Glomerular endothelial cell (primary cell): ENCODE measurements at regions not wholly inside any gene's neighbourhood (a gene's known extent, or its start where the extent isn't known, plus 50 kb on each side); places are given as distances from the start of the nearest gene placed in this dataset.

ENCODE experiments used
- DNase-seq: peaks from one replicate; pipeline ENCODE4 v3.0.0-alpha.2; 2011; ENCODE audit warnings: low read depth, low spot score; ENCODE audit errors: extremely low read depth

DNA sequence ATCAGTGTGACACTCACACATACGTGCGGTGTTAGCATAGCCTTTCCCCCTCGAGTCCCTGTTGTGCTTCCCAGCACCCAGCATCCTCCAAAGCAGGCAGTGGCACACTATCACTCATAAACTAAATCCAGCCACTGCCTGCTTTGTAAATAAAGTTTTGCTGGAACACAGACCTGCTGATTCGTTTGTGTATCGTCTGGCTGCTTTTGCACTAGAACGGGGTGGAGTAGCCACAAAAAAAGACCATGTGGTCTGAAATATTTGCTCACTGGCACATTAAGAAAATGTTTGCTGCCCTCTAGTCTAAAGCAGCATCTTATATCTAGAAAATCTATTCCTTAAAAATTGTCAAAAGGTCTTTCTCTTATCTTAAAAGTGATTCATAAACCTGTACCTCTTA lies 341.2 kb upstream of the ZFHX3 start:
- DNase-seq: no peak

DNA sequence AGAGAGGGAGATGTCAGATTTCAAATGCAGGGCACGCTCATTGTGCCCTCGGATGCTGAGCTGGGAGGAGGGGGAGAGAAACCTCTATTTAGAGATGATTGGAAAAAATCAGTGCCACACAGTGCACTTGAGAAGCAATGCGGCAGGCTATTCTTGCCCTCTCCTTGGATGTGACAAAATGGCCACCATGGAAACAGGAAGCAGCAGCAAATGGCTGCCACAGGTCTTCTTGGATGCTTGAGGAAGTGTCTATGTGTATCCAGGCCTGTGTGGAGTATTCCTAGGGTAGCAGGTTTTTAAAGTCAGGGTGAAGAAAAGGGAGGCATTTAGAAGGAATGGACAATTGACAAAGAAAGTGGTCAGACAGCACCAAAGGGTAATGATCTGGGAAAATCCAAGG lies 340.1 kb upstream of the ZFHX3 start:
- no peak for DNase-seq

DNA sequence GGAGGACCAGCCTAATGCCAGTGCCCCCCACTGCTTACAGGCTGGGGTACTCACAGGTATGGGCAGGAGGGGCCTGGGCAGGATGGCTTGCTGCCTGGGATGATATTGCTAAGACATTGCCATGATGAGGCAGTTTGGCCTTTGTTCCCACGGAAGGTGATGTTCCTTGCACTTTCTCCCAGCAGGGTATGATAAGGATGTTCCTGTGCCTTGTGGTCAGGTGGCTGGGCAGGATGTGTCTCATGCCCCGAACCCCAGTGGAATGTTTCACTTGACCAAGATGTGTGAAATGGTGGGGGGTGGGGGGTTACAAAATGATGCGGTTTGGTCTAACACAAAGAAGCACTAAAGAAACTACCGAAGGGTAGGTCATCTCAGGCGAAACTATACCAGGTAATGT lies 337.8 kb upstream of the ZFHX3 start:
- DNase-seq: no peak

DNA sequence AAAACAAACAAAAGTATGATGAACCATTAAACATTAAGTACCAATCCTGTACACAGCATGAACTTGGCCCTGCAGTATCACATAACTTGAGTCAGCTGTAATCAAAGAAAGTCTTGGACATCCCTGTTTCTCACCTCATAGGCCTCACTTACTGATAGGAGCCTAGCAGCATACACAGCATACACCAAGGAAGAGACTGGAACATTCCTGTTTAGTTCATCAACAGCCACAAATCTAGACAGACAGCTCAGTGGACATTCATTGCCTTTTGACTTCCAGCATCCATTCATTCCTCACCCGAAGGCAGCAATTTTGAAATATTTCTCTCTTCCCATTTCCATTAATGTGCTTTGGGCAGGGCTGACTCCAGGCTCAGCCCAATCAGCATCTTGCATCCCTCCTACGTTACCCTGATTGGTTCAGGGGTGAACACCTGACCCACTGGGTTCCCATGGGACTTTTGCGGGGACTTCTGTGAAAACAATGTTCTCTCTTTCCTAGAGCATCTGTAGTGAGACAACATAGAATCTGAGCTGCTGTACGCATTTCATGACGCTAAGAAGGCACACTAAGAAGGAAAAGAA lies 336.7 kb upstream of the ZFHX3 start:
- no peak for DNase-seq

DNA sequence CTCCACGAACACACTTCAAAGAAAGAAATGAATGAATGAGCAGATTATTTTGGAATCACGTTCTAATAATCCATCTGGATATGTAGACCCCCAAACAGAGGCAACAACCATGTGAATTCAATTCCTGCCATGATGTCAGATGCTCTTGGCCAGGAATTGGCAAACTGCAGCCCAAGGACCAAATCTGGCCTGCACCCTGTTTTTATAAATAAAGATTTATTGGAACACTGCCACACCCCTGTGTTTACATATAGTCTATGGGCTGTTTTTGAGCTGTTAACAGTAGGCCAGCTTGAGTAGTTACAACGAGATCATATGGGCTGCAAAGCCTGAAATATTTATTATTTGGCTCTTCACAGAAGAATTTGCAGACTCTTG lies 336.0 kb upstream of the ZFHX3 start:
- no peak for DNase-seq

DNA sequence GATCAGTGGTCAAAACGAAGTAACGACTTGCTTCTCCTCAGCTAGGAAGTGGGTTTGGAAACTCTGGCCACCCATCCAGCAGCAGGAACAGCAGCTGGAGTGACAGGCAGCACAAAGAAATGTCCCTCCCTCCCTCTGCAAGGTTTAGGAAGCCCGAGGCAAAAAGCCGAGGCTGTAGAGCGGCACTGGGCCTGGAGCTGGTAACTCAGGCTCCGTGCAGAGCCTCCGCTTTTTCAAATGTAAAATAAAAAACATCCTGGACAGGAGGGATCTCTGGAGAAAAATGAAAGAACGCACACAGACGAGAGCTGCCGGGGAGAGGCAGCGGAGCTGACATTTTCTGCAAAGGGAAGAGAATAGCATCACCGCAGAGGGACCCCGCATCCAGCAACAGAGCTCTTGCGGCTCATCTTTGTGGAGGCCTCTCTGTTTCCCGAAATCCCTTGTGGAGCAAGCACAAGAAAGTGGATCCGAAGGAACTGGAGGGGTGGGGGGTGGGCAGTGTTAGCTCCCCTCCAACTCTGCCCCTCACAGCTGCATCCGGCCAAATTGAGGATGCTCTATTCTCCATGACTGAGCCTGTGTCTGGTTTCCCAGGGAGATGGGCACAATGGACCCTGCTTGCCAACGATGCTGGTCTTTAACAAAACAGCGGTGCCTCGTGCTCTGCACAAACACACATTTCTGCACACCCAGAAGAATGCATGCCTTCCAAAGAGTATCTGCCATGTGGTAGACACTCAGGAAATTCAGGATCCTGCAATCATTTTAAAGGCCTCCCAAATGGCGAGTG lies 335.5 kb upstream of the ZFHX3 start:
- DNase-seq: no peak

GRCh38 chr16:73378471-73378870 lies 330.5 kb upstream of the ZFHX3 start:
- DNase-seq: no peak

DNA sequence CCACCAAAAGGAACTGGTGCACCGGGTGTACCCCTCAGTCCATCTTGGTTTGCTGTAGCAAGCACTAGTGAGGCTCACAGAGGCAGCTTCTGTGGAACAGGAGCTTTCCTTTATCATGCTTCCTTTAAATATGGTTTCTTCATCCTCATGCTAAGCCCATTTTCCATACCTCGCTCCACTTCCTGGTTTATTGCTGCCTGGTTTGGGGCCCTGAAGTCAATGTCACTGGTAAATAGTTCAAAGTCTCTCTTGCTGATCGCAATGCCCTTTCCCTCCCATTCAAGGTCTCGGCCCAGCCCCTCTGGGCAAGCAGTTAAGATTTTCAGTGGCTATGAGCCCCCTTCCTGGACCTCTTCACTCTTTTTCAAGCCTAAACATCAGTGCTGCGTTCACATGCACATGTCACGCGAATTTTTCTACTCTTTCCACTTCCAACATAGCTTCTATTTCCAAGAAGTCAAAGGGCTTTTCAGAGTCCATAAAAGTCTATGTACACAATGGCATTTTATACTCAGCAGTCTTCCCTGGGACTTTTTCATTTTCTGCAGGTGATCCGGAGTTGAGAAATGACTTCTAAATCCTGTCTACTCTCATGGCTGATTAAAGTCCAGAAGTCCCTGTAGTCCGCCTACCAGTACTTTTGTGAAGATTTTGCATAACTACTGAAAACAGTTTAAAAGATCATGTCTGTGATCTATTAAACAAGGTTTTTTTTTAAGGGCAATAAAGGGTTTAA lies 323.8 kb upstream of the ZFHX3 start:
- DNase-seq: no peak

GRCh38 chr16:73369851-73370250 lies 321.9 kb upstream of the ZFHX3 start:
- DNase-seq: no peak

DNA sequence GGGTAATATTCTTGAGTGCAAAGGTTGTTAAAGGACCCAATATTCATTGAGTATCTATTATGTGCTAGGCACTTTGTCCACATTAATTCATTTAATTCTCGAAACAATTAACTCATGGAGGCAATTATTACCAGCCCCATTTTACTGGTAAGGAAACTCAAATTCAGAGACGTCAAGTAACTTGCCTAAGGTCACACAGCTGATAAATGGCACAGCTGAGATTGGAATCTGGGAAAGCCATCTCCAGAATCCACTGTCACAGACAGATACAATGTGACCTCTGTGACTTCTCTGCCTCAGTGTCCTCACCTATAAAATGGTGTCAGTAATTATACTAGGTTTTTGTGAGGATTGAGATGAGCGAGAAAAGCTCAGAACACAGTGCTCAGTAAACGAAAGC lies 320.8 kb upstream of the ZFHX3 start:
- DNase-seq: no peak

DNA sequence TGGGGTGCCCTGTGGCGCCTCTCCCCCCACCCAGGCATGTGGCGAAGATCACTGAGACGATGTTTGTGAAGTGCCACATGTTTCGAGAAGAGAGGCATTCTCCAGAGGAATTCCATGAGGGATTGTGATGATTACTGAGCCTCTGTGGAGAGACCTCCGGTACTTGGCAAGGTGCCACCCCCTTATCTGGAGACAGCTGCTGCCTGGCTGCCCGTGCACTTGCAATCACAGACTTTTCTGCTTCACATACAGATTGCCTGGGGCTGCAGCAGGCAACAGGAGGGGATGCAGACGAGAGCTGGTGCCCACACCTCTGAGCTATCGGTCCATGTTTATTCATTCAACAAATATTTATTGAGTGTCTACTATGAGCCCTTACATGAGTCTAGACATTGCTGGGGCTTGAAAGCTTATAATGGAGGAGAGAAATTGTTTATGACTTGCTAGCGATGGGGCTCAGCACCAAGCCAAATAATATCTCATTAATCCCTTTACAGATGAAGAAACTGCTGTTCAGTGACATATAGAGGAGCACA lies 317.2 kb upstream of the ZFHX3 start:
- no peak for DNase-seq

DNA sequence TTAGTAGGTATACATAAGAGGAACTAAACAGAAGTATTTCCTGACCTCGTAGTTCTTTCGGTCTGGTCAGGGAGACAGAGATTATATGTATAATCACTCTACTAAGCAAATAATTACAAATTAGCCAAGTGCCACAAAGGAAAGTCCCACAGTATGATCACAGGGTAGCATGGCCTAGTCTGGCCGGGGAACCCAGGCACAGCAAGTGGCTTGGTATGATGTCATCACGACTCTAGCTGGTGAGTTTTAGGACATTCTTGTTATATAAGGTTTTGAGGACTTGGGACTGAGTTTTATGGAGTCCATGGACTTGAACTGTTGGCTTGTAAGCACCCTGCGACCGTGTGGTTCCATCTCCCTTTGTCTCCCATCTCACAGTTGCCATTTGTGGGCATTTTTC lies 316.5 kb upstream of the ZFHX3 start:
- no peak for DNase-seq

- DNase-seq: no peak
Measured at GRCh38 chr16:73361061-73361460, 313.1 kb upstream of the ZFHX3 start.

DNA sequence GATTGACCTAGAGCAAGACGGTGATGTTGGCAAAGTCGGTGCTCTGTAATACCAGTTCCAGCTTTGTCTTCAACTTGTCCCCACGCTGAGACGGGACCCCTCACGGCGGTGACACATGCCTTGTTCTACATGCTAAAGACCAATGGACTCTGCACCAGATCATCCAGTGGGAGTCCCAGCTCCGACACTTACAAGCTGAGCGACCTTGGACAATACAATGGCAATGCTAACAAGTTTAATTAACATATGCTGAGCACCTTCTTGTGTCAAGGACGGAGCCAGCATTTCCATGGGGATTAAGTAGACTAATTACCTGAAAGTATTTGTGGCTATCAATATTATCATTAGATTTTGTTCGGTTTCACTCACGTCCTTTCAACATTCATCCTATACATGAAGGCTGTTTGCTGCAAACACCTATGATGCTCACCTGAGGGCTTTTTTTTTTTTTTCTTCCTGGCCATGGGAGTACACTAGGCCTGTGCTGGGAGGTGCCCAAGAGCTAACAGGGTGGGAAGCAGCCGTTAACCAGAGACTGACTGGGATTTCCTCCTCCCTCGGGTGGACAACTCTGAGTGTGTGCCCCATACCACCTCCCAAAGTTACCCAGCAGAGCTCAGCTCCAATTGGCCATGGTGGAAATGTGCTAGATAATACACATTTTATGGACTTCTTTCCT lies 308.6 kb upstream of the ZFHX3 start:
- no peak for DNase-seq

DNA sequence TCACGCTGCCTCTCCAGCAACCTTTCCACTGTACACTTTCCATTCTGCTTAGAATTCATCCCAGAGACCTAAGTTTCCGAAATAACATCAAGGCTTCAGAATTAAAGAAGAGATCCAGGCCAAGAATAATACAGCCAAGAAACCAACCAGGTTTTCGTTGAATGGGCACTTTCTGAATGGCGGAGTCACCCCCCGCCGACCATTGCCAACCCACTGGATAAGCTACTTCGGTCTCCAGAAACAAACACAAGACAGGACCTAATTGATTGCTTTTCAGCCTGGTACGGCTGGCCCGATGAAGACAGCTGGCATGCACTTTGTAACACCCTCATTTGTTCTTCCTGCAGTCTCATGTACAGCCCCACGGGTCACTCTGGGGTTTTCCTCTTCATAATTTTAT lies 308.1 kb upstream of the ZFHX3 start:
- DNase-seq: no peak

- no peak for DNase-seq
Measured at GRCh38 chr16:73354434-73354833, 306.5 kb upstream of the ZFHX3 start.

- DNase-seq: no peak
Measured at GRCh38 chr16:73350707-73351452, 303.0 kb upstream of the ZFHX3 start.

GRCh38 chr16:73347500-73348375 lies 299.8 kb upstream of the ZFHX3 start:
- DNase-seq: no peak

DNA sequence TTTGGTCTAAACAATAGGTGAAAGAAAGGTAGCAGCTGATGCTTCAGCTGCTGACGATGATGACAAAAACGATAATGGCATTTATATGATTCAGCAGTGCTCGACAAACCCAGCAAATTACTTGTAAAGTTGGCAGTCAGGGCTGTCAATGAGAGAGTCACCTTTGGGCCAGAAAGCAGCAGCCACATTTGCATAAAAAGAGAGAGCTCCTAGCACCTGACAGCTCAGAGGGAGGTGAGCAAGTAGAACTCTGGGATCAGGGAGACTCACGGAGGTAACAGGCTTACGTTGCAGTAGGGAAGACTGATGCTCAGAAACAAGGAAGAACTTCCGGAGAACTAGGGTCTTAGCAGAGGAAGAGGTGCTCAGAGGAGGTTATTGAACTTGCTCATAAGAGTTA lies 291.9 kb upstream of the ZFHX3 start:
- no peak for DNase-seq
